HG03064 (cell line): ENCODE measurements at regions not wholly inside any gene's neighbourhood (a gene's known extent, or its start where the extent isn't known, plus 50 kb on each side); places are given as distances from the start of the nearest gene placed in this dataset.
"Not testable (repeated sequence)": the region's sequence is repeated elsewhere in the genome, so short reads cannot be mapped to it uniquely, and the experiment has no call there.

Experiments
- ATAC-seq: cut with Tn5 transposase; IDR thresholded peaks from one replicate; pipeline ENCODE4 v1.9.1; 2021; ENCODE audit warnings: low read depth; ENCODE audit not compliant: unreplicated experiment

GRCh38 chr18:46179306-46179705 is 75.1 kb downstream of the HAUS1 start:
- no peak for ATAC-seq

- no peak for ATAC-seq
These were observed 78.6 kb downstream of the HAUS1 start for GRCh38 chr18:46182633-46183358.

DNA sequence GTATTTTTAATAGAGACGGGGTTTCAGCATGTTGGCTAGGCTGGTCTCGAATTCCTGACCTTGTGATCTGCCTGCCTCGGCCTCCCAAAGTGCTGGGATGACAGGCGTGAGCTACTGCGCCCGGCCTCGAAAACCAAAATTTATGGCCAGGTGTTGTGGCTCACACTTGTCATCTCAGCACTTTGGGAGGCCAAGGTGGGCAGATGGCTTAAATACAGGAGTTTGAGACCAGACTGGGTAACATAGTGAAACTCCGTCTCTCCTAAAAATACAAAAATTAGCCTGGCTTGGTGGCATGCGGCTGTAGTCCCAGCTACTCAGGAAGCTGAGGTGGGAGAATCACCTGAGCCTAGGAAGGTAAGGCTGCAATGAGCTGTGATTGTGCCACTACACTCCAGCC is 80.1 kb downstream of the HAUS1 start:
- ATAC-seq, result not testable (repeated sequence)

DNA sequence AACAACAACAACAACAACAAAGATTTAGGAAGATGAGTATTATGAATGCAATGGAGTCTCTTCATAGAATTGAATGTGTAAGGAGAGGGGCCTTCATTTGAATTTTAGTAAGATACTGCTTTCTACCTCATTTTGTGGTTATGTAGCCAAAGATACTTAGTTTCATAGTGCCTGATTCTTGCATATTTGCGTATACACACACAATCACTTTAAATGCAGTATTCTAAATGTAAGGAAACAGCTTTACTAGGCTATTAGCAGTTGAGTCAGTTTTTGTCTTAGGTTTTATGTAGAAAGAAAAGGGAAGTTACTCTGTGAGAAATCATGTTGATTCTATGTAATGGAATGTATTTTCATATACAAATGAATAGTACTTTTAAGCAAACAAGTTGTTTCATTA is 80.5 kb downstream of the HAUS1 start:
- ATAC-seq, result no peak

DNA sequence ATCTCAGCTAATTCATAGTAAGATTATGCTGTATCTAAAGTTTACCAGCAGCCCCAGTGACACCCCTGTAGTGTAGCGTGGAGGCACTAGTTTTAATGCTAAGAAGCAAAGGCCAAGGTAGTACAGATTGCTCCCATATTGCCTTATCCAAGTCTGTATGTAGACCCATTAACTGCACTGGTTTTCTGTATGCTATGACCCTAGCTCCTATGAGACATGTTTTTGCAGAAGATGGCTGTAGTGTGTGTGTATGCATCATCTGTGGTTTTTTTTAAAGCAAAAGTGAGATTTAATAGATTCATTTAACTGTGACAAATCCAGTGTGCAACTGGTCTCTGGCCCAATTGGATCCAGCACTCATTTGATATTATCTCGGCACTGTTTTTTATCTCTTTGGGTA is 86.5 kb downstream of the HAUS1 start:
- no peak for ATAC-seq

DNA sequence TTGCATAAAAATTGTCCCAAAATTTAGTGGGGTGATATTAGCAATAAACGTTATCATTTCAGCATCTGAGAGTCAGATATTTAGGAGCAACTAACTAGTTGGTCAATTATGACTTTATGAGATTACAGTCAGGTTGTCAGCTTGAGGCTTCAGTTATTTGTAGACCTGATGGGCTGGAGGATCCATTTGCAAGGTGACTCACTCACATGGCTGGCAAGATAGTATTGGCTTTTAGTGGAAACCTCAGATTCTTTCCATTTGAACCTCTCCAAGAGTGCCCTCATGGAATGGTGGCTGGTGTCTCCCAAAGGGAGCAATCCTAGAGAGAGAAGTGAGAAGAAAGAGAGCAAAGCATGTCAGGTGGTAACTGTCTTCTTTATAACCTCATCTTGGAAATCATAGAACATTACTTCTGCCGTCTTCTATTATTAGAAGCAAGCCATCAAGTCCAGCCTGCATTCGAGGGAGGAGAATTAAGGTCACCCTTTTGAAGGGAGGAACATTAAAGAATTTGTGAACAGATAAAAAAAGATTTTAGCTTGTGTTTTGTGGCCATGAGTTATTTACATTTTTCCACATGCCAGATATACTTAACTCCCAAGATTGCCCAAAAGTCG is 92.5 kb downstream of the HAUS1 start:
- ATAC-seq, result no peak

GRCh38 chr18:46199515-46200147 is 95.4 kb downstream of the HAUS1 start:
- ATAC-seq, result no peak

- ATAC-seq, result not testable (repeated sequence)
These were observed 96.2 kb downstream of the HAUS1 start for GRCh38 chr18:46200178-46201055.

DNA sequence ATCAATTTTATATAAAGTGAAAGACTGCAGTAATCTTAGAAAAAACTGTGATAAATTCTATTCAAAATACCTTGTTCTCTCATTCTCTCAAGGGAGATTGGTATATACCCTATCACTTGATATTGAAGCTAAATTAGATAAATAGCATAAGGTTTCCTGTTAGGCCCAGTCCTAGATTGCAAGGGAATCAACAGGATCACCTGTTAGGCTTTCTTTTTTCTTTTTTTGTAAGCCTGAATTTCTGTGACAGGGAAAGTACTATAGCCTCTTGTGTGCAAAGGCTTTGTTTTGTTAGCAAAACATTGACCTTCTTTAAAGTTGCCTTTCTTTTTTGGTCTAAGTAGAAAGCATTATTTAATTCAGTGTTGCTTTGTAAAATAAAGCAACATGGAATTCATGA is 100.0 kb downstream of the HAUS1 start:
- ATAC-seq, result no peak

DNA sequence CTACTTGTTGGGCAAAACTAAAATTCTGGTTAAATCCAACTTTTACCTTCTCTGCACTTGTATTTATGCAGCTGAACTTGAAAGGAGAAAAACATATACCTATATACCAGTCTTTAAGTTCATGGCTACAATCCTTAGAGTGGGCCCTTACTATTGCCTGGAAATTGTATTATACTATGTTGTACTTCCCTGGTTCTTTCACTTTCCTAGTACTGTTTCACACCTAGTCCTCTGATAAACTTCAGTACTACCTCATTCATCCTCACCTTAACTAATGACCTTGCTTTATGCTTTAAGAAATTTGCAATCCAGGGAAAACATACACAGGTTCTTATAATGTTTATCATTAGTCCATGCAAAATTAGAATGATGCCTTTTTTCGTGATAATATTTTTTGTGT is 103.8 kb downstream of the HAUS1 start:
- ATAC-seq, result no peak

DNA sequence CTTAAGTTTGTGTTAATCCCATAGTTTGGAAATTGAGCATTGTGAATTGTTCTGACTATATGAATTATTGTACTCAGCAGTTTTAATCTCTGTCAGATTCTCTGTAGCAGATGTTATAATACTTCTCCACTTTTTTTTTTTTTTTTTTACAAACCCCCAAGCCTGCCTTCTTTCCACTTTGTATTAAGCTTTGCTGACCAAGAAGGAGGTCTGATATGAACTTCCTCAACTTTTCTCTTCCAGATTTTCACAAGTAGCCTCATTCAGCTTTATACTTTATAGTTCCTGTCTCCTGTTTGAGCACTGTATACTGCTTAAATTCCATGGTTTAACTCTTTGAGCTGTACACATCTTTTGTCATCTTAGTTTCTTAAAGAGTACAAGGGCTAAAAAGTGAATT is 105.0 kb downstream of the HAUS1 start:
- ATAC-seq, result no peak

DNA sequence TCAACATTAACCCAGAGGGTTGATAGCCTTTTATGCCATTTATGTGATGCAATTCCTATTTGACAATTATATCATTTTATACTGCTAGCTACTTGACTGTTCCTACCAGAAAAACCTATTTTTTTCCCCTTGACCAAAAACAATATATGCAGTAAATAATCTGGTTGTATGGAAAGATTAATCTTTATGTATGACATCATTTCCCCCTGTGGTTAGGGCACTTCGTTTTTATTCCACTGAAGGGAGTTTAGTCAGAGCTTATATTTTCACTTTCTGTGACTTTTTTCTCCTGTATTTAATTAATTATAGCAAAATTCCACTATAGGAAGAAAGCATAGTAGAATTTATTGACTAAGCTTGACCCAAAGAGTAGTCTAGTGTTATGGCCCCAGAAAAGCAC is 107.6 kb downstream of the HAUS1 start:
- ATAC-seq, result no peak

DNA sequence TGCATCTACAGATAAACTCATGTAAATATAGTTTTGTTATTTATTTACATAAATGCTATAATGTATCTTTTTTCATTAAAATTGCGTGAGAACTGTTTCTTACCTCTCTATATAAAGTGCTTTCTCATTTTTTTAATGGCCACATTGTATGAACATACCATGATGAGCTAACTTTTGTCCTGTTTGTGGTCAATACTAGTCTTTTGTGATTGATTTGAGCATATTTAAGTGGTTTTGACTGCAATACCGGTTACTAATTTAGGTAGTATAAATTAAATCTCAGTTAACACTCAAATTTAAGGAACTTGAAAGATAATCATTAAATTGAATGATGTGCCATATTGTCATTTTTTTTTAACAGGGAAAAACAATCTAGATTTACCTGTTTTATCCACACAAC is 108.2 kb downstream of the HAUS1 start:
- no peak for ATAC-seq

DNA sequence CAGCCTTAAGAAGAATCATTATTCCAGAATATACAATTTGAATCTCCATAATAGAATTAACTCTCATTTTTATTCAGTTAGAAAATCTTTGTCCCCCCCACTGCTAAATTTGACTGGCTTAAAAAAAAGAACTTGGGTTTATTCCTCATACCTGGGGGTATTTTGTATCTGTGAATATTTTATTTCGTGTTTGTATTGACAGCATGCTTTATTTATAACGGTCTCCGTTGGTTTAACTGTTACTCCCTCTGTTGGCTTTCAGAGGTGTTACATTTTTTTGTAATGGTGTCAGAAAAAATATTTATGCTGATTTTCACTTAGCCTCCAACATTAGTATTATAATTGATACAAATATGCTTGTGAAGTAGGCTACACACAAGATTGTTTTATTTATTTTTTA is 109.1 kb downstream of the HAUS1 start:
- ATAC-seq, result no peak

GRCh38 chr18:46214435-46214834 is 110.2 kb downstream of the HAUS1 start:
- ATAC-seq, result no peak

GRCh38 chr18:46215902-46216723 is 111.9 kb downstream of the HAUS1 start:
- no peak for ATAC-seq

- no peak for ATAC-seq
These were observed 115.9 kb downstream of the HAUS1 start for GRCh38 chr18:46220116-46220515.

DNA sequence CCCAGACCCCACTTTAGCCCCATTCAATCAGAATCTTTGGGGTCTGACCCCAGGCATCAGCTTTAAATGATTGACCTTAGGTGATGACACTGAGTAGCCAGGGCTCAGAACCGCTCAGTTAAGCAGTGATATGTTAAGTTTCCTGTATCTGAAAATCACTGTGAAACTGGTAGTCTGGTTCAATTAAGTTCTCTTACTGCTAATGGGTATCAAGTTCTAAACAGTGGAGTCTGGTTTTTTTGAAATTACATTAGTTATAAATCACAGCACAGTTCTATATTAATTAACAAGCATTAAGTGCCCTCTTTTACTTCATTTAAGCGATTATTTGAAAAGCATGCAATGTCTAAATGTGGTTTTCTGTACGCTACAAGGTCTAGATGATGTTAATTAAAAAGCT is 117.9 kb downstream of the HAUS1 start:
- no peak for ATAC-seq

DNA sequence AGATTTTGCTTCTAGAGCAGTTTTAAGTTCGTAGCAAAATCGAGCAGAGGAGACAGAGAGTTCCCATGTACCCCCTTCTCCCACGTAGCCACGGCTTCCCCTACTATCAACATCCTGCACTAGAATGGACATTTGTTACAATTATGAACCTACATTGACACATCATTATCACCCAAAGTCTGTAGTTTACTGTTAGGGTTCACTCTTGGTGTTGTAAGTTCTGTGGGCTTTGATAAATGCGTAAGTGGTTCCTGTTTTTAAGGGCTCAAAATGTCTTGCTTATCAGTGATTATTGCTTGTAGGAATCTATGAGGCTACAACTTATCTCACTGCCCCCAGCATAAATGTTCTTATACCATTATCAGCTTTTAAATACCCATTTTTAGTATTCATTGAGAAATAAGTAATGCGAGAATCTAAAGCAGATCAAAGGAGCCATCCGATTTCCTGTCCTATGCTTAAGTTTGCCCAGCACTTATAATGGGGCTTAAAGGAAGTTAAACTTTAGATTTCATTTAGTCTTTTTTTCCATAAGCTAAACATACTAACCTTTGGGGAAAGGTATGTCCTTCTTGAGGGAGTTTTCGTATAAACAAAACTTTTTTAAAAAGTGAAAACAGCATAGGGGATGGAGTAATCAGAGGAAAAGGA is 118.7 kb downstream of the HAUS1 start:
- no peak for ATAC-seq
